Osteoblast (primary cell): ENCODE measurements at regions not wholly inside any gene's neighbourhood (a gene's known extent, or its start where the extent isn't known, plus 50 kb on each side); places are given as distances from the start of the nearest gene placed in this dataset.

Experiments
- DNase-seq: peaks from one replicate; pipeline ENCODE4 v3.0.0; 2011; ENCODE audit warnings: low spot score, mixed read lengths; ENCODE audit not compliant: insufficient read length; ENCODE audit errors: missing footprints
- H2AFZ ChIP-seq: 2 replicates; pipeline ENCODE4 v1.6.0; 2011; ENCODE audit warnings: mild to moderate bottlenecking, low read length
- H3K27ac ChIP-seq: 2 replicates; pipeline ENCODE4 v1.5.1; 2011; ENCODE audit warnings: mild to moderate bottlenecking, low read depth, low read length, moderate library complexity
- H3K27me3 ChIP-seq: 2 replicates; pipeline ENCODE4 v1.6.0; 2012; ENCODE audit warnings: mild to moderate bottlenecking, control low read depth, inconsistent platforms, low read length, moderate library complexity; ENCODE audit not compliant: insufficient read depth
- H3K36me3 ChIP-seq: 2 replicates; pipeline ENCODE4 v1.5.1; 2011; ENCODE audit warnings: mild to moderate bottlenecking, low read length, control low read depth, moderate library complexity; ENCODE audit not compliant: insufficient read depth
- H3K4me1 ChIP-seq: 2 replicates; pipeline ENCODE4 v1.5.1; 2011; ENCODE audit warnings: mild to moderate bottlenecking, low read length, control low read depth, moderate library complexity; ENCODE audit not compliant: insufficient read depth
- H3K4me2 ChIP-seq: 2 replicates; pipeline ENCODE4 v1.6.0; 2011; ENCODE audit warnings: mild to moderate bottlenecking, low read length; ENCODE audit not compliant: insufficient read depth
- H3K4me3 ChIP-seq: fragments of 200-600 bp; sonication (generic); 3 replicates; pipeline ENCODE4 v1.5.1; 2012; ENCODE audit warnings: mild to moderate bottlenecking, low read length, inconsistent platforms; ENCODE audit not compliant: insufficient read depth
- H3K79me2 ChIP-seq: 2 replicates; pipeline ENCODE4 v1.6.0; 2012; ENCODE audit warnings: mild to moderate bottlenecking, low read length, control low read depth, inconsistent platforms; ENCODE audit not compliant: insufficient read depth
- H3K9me3 ChIP-seq: 2 replicates; pipeline ENCODE4 v1.5.1; 2011; ENCODE audit warnings: low read depth, low read length, control low read depth
- H4K20me1 ChIP-seq: 2 replicates; pipeline ENCODE4 v1.6.0; 2012; ENCODE audit warnings: mild to moderate bottlenecking, low read length, control low read depth; ENCODE audit not compliant: insufficient read depth
- TF ChIP-seq, protein P1 (sequence below): IDR thresholded peaks from 2 replicates; pipeline ENCODE4 v1.5.1; 2011; ENCODE audit warnings: mild to moderate bottlenecking, low read depth, low read length, moderate library complexity; ENCODE audit errors: extremely low read depth

DNA sequence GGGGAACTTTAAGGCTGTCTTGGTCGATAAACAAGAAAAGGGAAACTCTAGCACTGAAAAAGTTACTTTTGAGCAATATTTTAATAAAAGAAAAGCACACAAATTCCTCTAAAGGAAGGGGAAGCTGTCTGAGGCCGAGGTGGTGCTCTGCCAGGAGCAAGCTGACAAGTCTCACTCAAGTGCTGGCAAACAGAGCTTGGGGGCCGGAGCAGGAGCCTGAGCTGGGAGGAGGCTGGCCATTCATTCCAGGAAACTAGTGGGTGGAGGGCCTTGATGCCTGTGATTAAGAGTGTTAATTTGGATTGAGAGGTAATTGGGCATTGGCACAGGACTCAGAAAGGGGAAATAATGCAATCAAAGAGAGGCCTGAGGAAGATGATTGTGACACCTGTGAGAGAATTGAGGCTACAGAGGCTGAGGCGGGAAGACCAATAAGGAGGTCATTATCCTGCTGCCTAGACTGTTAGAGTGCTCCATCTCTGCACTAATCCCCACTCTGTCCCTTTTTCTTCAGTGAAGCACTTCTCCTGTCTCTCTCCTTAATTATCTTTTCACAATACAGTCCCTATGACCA, 154.9 kb upstream of the COL1A2 start:
- TF ChIP-seq, protein P1, sequence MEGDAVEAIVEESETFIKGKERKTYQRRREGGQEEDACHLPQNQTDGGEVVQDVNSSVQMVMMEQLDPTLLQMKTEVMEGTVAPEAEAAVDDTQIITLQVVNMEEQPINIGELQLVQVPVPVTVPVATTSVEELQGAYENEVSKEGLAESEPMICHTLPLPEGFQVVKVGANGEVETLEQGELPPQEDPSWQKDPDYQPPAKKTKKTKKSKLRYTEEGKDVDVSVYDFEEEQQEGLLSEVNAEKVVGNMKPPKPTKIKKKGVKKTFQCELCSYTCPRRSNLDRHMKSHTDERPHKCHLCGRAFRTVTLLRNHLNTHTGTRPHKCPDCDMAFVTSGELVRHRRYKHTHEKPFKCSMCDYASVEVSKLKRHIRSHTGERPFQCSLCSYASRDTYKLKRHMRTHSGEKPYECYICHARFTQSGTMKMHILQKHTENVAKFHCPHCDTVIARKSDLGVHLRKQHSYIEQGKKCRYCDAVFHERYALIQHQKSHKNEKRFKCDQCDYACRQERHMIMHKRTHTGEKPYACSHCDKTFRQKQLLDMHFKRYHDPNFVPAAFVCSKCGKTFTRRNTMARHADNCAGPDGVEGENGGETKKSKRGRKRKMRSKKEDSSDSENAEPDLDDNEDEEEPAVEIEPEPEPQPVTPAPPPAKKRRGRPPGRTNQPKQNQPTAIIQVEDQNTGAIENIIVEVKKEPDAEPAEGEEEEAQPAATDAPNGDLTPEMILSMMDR: no peak
- Histone ChIP-seq H3K27me3 (no peaks in the 10 kb centered on the region), H3K9me3 (no peaks in the 10 kb centered on the region), H3K36me3 (no peaks in the 10 kb centered on the region), H2AFZ (no peak overlapping the region), H3K4me3 (no peak overlapping the region), H3K79me2 (no peaks in the 10 kb centered on the region), H3K4me1 (no peaks in the 10 kb centered on the region), H4K20me1 (no peaks in the 10 kb centered on the region), H3K4me2 (no peak overlapping the region), H3K27ac (no peak overlapping the region)
- no peak for DNase-seq

DNA sequence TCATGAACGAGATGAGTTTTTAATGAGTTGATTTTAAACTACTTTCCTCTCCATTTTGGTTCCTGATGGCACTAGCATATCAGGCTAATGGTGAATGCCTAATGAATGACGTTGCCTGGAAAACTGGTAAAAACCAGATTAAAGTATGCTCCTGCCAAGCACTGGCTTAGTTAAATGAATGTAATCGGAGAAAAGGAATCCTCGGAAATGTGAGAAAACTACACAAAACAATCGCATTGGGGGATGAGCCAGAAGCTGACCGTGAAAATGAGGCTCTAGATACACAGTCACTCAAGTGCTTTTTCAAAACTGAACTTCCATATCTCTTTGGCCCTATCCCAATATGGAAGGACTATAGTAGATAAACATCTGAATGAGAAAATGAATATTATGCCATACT, 153.8 kb upstream of the COL1A2 start:
- Histone ChIP-seq H3K27ac (no peak overlapping the region), H3K36me3 (no peaks in the 10 kb centered on the region), H3K4me2 (no peak overlapping the region), H3K4me1 (no peaks in the 10 kb centered on the region), H3K4me3 (no peak overlapping the region), H4K20me1 (no peaks in the 10 kb centered on the region), H3K9me3 (no peaks in the 10 kb centered on the region), H3K27me3 (no peaks in the 10 kb centered on the region), H2AFZ (peak overlapping the region; percentile 39), H3K79me2 (no peaks in the 10 kb centered on the region)
- TF ChIP-seq, protein P1: no peak
- DNase-seq: no peak

DNA sequence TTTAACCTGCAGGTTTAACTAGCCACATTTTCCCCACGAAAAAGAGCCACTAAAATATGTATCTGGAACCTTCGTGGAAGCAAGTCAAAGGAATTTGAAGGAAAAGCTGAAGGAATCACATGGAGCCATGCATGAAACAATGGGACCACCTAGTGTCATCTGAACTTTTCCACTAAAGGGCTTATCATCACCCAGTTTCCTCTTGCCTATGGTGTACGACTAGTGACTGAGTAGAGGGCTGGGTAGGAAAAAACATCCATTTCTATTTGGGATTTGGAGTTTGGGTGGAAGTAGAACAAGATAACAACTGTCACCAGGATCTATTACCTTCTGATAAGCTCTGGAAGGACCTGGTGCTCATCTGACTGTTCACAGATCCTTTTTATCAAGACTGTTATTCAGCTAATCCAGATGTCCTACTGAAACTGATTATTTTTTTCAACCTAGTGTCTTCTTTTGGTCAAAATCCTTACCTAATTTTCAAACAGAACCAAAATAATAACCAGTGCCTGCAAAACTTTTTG, 153.2 kb upstream of the COL1A2 start:
- no peak for DNase-seq
- no peak overlapping the region for H3K4me3 ChIP-seq
- H3K79me2 ChIP-seq: no peaks in the 10 kb centered on the region
- no peaks in the 10 kb centered on the region for H3K4me1 ChIP-seq
- H3K36me3 ChIP-seq: no peaks in the 10 kb centered on the region
- no peak overlapping the region for H2AFZ ChIP-seq
- no peak overlapping the region for H3K27ac ChIP-seq
- H3K4me2 ChIP-seq: no peak overlapping the region
- no peaks in the 10 kb centered on the region for H3K27me3 ChIP-seq
- TF ChIP-seq, protein P1: no peak
- no peaks in the 10 kb centered on the region for H3K9me3 ChIP-seq
- H4K20me1 ChIP-seq: no peaks in the 10 kb centered on the region

DNA sequence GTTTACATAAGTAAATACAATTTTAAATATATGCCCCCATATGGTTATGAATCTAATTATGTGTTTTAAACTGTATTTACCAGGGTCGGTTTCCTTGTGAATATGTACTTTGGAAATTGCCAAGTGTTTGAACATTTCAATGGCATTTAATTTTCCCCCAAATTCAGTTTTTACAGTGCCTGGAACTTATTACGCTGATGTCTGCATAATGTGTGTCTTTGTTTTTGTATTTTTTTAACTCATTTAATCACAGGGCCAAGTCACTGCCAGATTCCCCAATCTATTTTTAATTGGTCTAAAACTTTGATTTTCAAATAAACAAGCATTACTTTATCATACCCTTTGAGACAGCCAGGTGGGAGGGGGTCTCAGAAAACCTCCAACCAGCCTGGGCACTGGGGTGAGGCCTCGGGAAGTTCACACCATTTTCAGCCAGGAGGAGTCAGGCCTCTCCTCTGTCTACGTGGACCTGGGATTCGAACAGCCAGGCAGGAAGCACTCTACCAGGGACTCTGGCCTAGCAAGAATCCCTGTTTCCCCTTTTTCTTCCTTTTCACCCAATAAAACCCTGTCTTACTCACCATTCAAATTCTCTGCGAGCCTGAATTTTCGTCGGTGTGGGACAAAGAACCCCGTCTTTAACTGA, 151.5 kb upstream of the COL1A2 start:
- no peaks in the 10 kb centered on the region for H3K27me3 ChIP-seq
- H2AFZ ChIP-seq: no peak overlapping the region
- no peaks in the 10 kb centered on the region for H4K20me1 ChIP-seq
- no peaks in the 10 kb centered on the region for H3K4me1 ChIP-seq
- H3K79me2 ChIP-seq: no peaks in the 10 kb centered on the region
- TF ChIP-seq, protein P1: no peak
- no peak overlapping the region for H3K4me2 ChIP-seq
- no peaks in the 10 kb centered on the region for H3K9me3 ChIP-seq
- no peak overlapping the region for H3K4me3 ChIP-seq
- no peak for DNase-seq
- H3K36me3 ChIP-seq: no peaks in the 10 kb centered on the region
- no peak overlapping the region for H3K27ac ChIP-seq
